ENCODE measurements at regions not wholly inside any gene's neighbourhood (a gene's known extent, or its start where the extent isn't known, plus 50 kb on each side); places are given as distances from the start of the nearest gene placed in this dataset.

DNA sequence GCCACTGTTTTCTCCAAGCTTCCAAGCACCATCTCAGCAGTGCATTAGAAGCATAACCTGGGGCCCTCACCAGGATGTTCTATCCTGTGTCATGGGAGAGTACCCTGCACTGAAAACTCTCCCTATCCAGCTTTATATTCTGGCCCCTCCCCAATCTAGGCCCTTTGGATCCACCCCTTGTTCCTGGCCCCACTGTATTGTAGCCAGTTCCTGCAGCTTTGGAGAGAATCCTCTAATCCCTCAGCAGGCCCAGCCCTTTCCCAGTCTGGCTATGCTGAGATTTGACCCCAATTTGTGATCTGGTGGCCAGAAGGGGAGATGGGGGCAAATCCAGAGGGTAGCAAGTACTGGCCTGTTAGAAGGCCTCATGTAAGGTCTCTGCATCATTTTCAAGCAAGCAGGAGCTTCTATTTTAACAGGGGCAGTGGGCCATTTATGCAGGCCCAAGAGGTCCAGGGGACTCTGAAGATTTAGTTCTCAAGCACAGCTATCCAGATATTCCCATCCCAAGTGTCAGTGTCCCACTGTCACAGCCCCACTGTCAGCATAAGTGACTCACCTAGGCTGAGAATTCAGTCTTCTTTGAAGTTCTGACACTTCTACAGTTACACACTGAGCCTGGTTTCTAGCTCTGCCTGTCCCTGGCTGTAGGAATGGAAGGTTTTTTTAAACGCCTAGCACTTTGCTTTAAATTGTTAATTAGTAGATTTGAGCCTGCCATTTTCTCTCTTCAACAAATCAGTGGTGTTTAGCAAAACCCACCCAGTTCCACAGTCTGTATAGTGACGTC lies 589.5 kb upstream of the CADM1 start:
- TF ChIP-seq, protein P1, sequence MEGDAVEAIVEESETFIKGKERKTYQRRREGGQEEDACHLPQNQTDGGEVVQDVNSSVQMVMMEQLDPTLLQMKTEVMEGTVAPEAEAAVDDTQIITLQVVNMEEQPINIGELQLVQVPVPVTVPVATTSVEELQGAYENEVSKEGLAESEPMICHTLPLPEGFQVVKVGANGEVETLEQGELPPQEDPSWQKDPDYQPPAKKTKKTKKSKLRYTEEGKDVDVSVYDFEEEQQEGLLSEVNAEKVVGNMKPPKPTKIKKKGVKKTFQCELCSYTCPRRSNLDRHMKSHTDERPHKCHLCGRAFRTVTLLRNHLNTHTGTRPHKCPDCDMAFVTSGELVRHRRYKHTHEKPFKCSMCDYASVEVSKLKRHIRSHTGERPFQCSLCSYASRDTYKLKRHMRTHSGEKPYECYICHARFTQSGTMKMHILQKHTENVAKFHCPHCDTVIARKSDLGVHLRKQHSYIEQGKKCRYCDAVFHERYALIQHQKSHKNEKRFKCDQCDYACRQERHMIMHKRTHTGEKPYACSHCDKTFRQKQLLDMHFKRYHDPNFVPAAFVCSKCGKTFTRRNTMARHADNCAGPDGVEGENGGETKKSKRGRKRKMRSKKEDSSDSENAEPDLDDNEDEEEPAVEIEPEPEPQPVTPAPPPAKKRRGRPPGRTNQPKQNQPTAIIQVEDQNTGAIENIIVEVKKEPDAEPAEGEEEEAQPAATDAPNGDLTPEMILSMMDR (IDR thresholded peaks at IDR 0.05): no peak
- TF ChIP-seq POLR2A (IDR thresholded peaks at IDR 0.05): no peak
